Endothelial cell of umbilical vein (primary cell): ENCODE measurements at regions not wholly inside any gene's neighbourhood (a gene's known extent, or its start where the extent isn't known, plus 50 kb on each side); places are given as distances from the start of the nearest gene placed in this dataset.

Experiments
- BruUV-seq: library from RNA; stranded (reverse); fragments of 400-500 nt; replicated peaks from 2 replicates; lab custom pipeline; 2021; lab: Mats Ljungman, UMichigan
- CTCF ChIA-PET: fragments of 300-600, 350-600 bp; sonication (Branson Sonifier 250); formaldehyde crosslinking; loops from one replicate; lab custom pipeline; 2021; ENCODE audit warnings: antibody characterized with exemption, inconsistent platforms; lab: Charles Lee
- POLR2A ChIA-PET: fragments of 300-600, 350-600 bp; sonication (Branson Sonifier 250); formaldehyde crosslinking; loops from one replicate; lab custom pipeline; 2021; ENCODE audit warnings: antibody characterized with exemption, inconsistent platforms; lab: Charles Lee
- DNase-seq: peaks from one replicate; pipeline ENCODE4 v3.0.0-alpha.2; 2011; ENCODE audit warnings: low read depth, low spot score
- FAIRE-seq: peaks from 2 replicates; lab custom pipeline; 2011; peaks lifted over from hg19 to GRCh38; lab: Jason Lieb, UNC
- H2AFZ ChIP-seq: 2 replicates; pipeline ENCODE4 v1.6.0; 2012; ENCODE audit warnings: low read depth, low read length, control low read depth, inconsistent platforms
- H3K27ac ChIP-seq: 2 replicates; pipeline ENCODE4 v1.5.1; 2011; ENCODE audit warnings: low read depth, mild to moderate bottlenecking, control low read depth, low read length, moderate library complexity; ENCODE audit not compliant: insufficient read depth
- H3K27me3 ChIP-seq, 2 experiments: 2 replicates each; pipeline versions ENCODE4 v1.6.0 to v1.6.1; 2011; ENCODE audit warnings: low read length in 2 of 2, mixed read lengths in 1 of 2; ENCODE audit not compliant: control insufficient read depth in 2 of 2, insufficient read depth in 2 of 2
- H3K36me3 ChIP-seq, 2 experiments: 2 replicates in 1 of 2; 3 replicates in 1 of 2; pipeline ENCODE4 v1.5.1; 2011; ENCODE audit warnings: low read length in 2 of 2, mild to moderate bottlenecking in 1 of 2, moderate library complexity in 1 of 2; ENCODE audit not compliant: control insufficient read depth in 2 of 2, insufficient read depth in 2 of 2; ENCODE audit errors: extremely low read depth in 1 of 2
- H3K4me1 ChIP-seq: 3 replicates; pipeline ENCODE4 v1.5.1; 2011; ENCODE audit warnings: mild to moderate bottlenecking, low read length; ENCODE audit not compliant: control insufficient read depth, insufficient read depth; ENCODE audit errors: extremely low read depth
- H3K4me2 ChIP-seq: 2 replicates; pipeline ENCODE4 v1.6.1; 2011; ENCODE audit warnings: low read length, control low read depth, mixed read lengths; ENCODE audit not compliant: insufficient read depth
- H3K4me3 ChIP-seq, 3 experiments: fragments of 200-600 bp in 1 of 3; sonication (generic), shearing (Covaris generic) in 1 of 3; replicated peaks in 1 of 3; 2 replicates each; pipeline ENCODE4 v1.5.1; 2011 to 2016; ENCODE audit warnings: control low read depth in 3 of 3, low read length in 3 of 3, mild to moderate bottlenecking in 2 of 3, inconsistent platforms in 1 of 3, low read depth in 1 of 3, moderate library complexity in 1 of 3; ENCODE audit not compliant: insufficient read depth in 1 of 3
- H3K79me2 ChIP-seq: 2 replicates; pipeline ENCODE4 v1.6.0; 2012; ENCODE audit warnings: low read length, inconsistent platforms; ENCODE audit not compliant: control insufficient read depth, insufficient read depth
- H3K9ac ChIP-seq: replicated peaks from 2 replicates; pipeline ENCODE3; 2011; ENCODE audit warnings: low read length, control low read depth; ENCODE audit not compliant: insufficient read depth; ENCODE audit errors: extremely low read depth
- H3K9me1 ChIP-seq: replicated peaks from 3 replicates; pipeline ENCODE4 v1.6.0; 2011; ENCODE audit warnings: mild to moderate bottlenecking, low read length; ENCODE audit not compliant: control insufficient read depth, insufficient read depth; ENCODE audit errors: extremely low read depth
- H3K9me3 ChIP-seq: replicated peaks from 2 replicates; pipeline ENCODE4 v1.5.1; 2012; ENCODE audit warnings: low read length, inconsistent platforms; ENCODE audit not compliant: control insufficient read depth, insufficient read depth
- H4K20me1 ChIP-seq: replicated peaks from 2 replicates; pipeline ENCODE3; 2011; ENCODE audit warnings: mild to moderate bottlenecking, low read length; ENCODE audit not compliant: control insufficient read depth, insufficient read depth; ENCODE audit errors: extremely low read depth
- EZH2 ChIP-seq: IDR thresholded peaks from 2 replicates; pipeline ENCODE4 v1.6.1; 2012; ENCODE audit warnings: borderline replicate concordance, low read depth, mild to moderate bottlenecking, moderate library complexity, low read length, inconsistent platforms; ENCODE audit not compliant: severe bottlenecking
- FOS ChIP-seq: IDR thresholded peaks from 2 replicates; pipeline ENCODE4 v1.6.1; 2011; ENCODE audit warnings: mild to moderate bottlenecking, low read length, moderate library complexity, borderline replicate concordance; ENCODE audit not compliant: insufficient read depth
- GATA2 ChIP-seq: IDR thresholded peaks from 2 replicates; pipeline ENCODE4 v1.7.0; 2011; ENCODE audit warnings: low read depth, mild to moderate bottlenecking, moderate library complexity, mixed read lengths, low read length; ENCODE audit not compliant: insufficient read length, insufficient read depth
- JUN ChIP-seq: IDR thresholded peaks from 2 replicates; pipeline ENCODE4 v1.6.1; 2011; ENCODE audit warnings: borderline replicate concordance, low read depth; ENCODE audit not compliant: insufficient read length, insufficient read depth
- MYC ChIP-seq: IDR thresholded peaks from one replicate; pipeline ENCODE4 v1.6.1; 2011; ENCODE audit warnings: mild to moderate bottlenecking, low read depth, low read length
- POLR2A ChIP-seq: IDR thresholded peaks from 2 replicates; pipeline ENCODE4 v1.6.1; 2012; ENCODE audit warnings: low read depth, mild to moderate bottlenecking, control low read depth, low read length
- POLR2AphosphoS5 ChIP-seq: IDR thresholded peaks from 2 replicates; pipeline ENCODE4 v1.6.1; 2012; ENCODE audit warnings: low read depth, mild to moderate bottlenecking, control low read depth, low read length, moderate library complexity; ENCODE audit not compliant: insufficient read depth
- dilution Hi-C: fragments of 300-500 bp; cut with MboI; formaldehyde crosslinking; loops from one replicate; pipeline ENCODE4 v1.15.0; 2019; ENCODE audit warnings: low sequenced_read_pairs; ENCODE audit not compliant: extremely low pct_ligation_motif_present
- intact Hi-C: fragments of 100-400 bp; cut with micrococcal nuclease; formaldehyde crosslinking; loops from one replicate; pipeline ENCODE4 v1.10.0; 2022
- TF ChIP-seq, protein P1 (sequence below): IDR thresholded peaks from 2 replicates; pipeline ENCODE4 v1.6.1; 2011; ENCODE audit not compliant: insufficient read depth, insufficient read length
- TF ChIP-seq, protein P2 (sequence below), 2 donors: IDR thresholded peaks; 1 replicate in 1 of 2; 2 replicates in 1 of 2; pipeline ENCODE4 v1.5.1; 2011; ENCODE audit warnings: low read length in 2 of 2, mild to moderate bottlenecking in 2 of 2, moderate library complexity in 2 of 2, control low read depth in 1 of 2, inconsistent platforms in 1 of 2, low read depth in 1 of 2; ENCODE audit not compliant: insufficient read depth in 1 of 2; ENCODE audit errors: extremely low read depth in 1 of 2

DNA sequence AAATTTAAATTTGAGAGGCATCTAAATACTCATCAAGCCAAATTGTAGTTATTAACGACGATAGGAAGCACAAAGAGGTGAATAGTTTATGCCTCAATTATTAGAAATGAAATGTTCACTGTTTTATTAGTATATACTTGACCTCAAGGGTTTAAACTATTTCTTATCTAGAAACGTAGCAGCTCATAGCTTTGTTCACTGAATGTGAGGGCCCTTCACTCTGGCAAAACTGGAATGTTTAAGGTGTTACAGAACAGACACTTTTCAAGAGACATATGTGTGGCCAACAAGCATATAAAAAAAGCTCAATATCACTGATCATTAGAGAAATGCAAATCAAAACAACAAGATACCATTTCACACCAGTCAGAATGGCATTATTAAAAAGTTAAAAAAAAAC, 151.2 kb upstream of the KCNN2 start:
- H3K9me1 ChIP-seq = no peaks in the 10 kb centered on the region
- no peak overlapping the region for H3K4me2 ChIP-seq
- no peak overlapping the region for H2AFZ ChIP-seq
- no peaks in the 10 kb centered on the region for H3K9me3 ChIP-seq
- intact Hi-C loops = no loop called here
- H3K36me3 ChIP-seq = no peaks in the 10 kb centered on the region
- no peaks in the 10 kb centered on the region for H3K79me2 ChIP-seq
- FAIRE-seq (no peak), DNase-seq (no peak)
- no peak overlapping the region for H3K4me3 ChIP-seq
- CTCF ChIA-PET = interaction anchor here (1.1 kb wide), 1 partner anchor 13 kb away, joined by 5 read pairs; no protein-coding TSS in a partner anchor
- H3K9ac ChIP-seq = no peak overlapping the region
- no peak overlapping the region for H3K27ac ChIP-seq
- peaks cover 0 to 5% of the 10 kb centered on the region in 2 experiments for H3K27me3 ChIP-seq
- no peaks in the 10 kb centered on the region for H4K20me1 ChIP-seq
- H3K4me1 ChIP-seq = no peaks in the 10 kb centered on the region
- dilution Hi-C loops = no loop called here
- TF ChIP-seq EZH2 (no peak), GATA2 (no peak), JUN (no peak), MYC (no peak), FOS (no peak)
- TF ChIP-seq, protein P1, sequence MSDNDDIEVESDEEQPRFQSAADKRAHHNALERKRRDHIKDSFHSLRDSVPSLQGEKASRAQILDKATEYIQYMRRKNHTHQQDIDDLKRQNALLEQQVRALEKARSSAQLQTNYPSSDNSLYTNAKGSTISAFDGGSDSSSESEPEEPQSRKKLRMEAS = no peak
- no TSS peak for BruUV-seq
- POLR2A ChIA-PET = no interaction called here

DNA sequence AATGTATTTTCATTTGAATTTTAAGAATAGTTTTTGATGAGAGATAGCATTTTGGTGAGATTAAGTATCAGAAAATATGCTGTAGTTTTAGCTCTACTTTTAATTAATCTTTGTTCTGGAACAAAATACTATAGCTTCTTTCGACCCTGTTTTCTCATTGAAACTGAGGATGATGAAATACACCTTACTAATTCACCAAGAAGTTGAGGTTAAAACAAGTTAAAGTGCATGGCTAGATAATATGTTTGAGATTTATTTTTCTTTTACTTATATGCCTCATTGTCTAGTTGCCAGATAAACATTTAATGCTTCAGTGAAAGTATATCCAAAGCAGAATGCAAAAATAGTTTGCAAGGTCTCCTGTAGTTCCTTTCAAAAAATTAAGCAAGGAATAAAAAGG, 140.1 kb upstream of the KCNN2 start:
- intact Hi-C loops = loop anchor here (10.0 kb wide), 1 partner anchor 417 kb away; no protein-coding TSS in a partner anchor

More for the DNA sequence above, 140.1 kb upstream of the KCNN2 start:
- ChIA-PET CTCF (interaction anchor here (0.9 kb wide), 1 partner anchor 24 kb away, joined by 3 read pairs; no protein-coding TSS in a partner anchor), POLR2A (no interaction called here)
- Histone ChIP-seq H3K27me3 (no peaks in the 10 kb centered on the region), H3K9me3 (no peaks in the 10 kb centered on the region), H3K4me2 (no peak overlapping the region), H3K4me3 (no peak overlapping the region), H3K9ac (no peak overlapping the region), H3K4me1 (no peaks in the 10 kb centered on the region), H2AFZ (no peak overlapping the region), H3K9me1 (no peaks in the 10 kb centered on the region), H3K27ac (no peak overlapping the region), H3K79me2 (no peaks in the 10 kb centered on the region), H3K36me3 (no peaks in the 10 kb centered on the region), H4K20me1 (no peaks in the 10 kb centered on the region)
- dilution Hi-C loops = no loop called here
- BruUV-seq = no TSS peak
- DNase-seq = no peak
- no peak for TF ChIP-seq MYC
- TF ChIP-seq EZH2 = no peak
- TF ChIP-seq FOS = no peak
- TF ChIP-seq, protein P2, sequence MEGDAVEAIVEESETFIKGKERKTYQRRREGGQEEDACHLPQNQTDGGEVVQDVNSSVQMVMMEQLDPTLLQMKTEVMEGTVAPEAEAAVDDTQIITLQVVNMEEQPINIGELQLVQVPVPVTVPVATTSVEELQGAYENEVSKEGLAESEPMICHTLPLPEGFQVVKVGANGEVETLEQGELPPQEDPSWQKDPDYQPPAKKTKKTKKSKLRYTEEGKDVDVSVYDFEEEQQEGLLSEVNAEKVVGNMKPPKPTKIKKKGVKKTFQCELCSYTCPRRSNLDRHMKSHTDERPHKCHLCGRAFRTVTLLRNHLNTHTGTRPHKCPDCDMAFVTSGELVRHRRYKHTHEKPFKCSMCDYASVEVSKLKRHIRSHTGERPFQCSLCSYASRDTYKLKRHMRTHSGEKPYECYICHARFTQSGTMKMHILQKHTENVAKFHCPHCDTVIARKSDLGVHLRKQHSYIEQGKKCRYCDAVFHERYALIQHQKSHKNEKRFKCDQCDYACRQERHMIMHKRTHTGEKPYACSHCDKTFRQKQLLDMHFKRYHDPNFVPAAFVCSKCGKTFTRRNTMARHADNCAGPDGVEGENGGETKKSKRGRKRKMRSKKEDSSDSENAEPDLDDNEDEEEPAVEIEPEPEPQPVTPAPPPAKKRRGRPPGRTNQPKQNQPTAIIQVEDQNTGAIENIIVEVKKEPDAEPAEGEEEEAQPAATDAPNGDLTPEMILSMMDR (IDR thresholded peaks at IDR 0.05; ENCODE audit: extremely low read depth in 1 of 2, insufficient read depth in 1 of 2, low read depth in 1 of 2, low read length in 2 of 2) = no peak
- no peak for TF ChIP-seq POLR2A
- TF ChIP-seq JUN = no peak
- no peak for TF ChIP-seq GATA2
- TF ChIP-seq POLR2AphosphoS5 = no peak
- TF ChIP-seq, protein P1 = no peak
- no peak for FAIRE-seq
